GM23338 (cell line): ENCODE measurements at regions not wholly inside any gene's neighbourhood (a gene's known extent, or its start where the extent isn't known, plus 50 kb on each side); places are given as distances from the start of the nearest gene placed in this dataset.

Experiments used
- ATAC-seq: fragments of 200-7000 bp; cut with Tn5 transposase; 3 replicates; pipeline ENCODE4 v1.9.1; 2020
- DNase-seq: peaks from one replicate; pipeline ENCODE4 v3.0.0-alpha.2; 2015; ENCODE audit warnings: low spot score
- H2AFZ ChIP-seq: fragments of 200-600 bp; sonication (generic); 2 replicates; pipeline ENCODE4 v1.8.0; 2016; ENCODE audit warnings: antibody characterized with exemption, mild to moderate bottlenecking, moderate library complexity
- H3F3A ChIP-seq: fragments of 200-600 bp; sonication (generic); replicated peaks from 2 replicates; pipeline ENCODE4 v1.8.0; 2017; ENCODE audit warnings: antibody characterized with exemption, mixed run types, low read depth
- H3K27ac ChIP-seq: fragments of 200-600 bp; sonication (generic); 2 replicates; pipeline ENCODE4 v1.6.1; 2016; ENCODE audit warnings: low read depth
- H3K27me3 ChIP-seq: fragments of 200-600 bp; sonication (generic); 2 replicates; pipeline ENCODE4 v1.8.0; 2016; ENCODE audit warnings: mild to moderate bottlenecking, mixed run types, moderate library complexity; ENCODE audit not compliant: insufficient read depth
- H3K36me3 ChIP-seq: fragments of 200-600 bp; sonication (generic); 2 replicates; pipeline ENCODE4 v1.8.0; 2016; ENCODE audit warnings: mild to moderate bottlenecking; ENCODE audit not compliant: insufficient read depth
- H3K4me1 ChIP-seq: fragments of 200-600 bp; sonication (generic); 2 replicates; pipeline ENCODE4 v1.8.0; 2016; ENCODE audit warnings: mild to moderate bottlenecking, moderate library complexity; ENCODE audit not compliant: insufficient read depth
- H3K4me2 ChIP-seq: fragments of 200-600 bp; sonication (generic); 2 replicates; pipeline ENCODE4 v1.7.1; 2017; ENCODE audit warnings: mixed run types
- H3K4me3 ChIP-seq: fragments of 200-600 bp; sonication (generic); 2 replicates; pipeline ENCODE4 v1.6.1; 2016; ENCODE audit warnings: mixed run types
- H3K79me2 ChIP-seq: fragments of 200-600 bp; sonication (generic); replicated peaks from 2 replicates; pipeline ENCODE4 v1.8.0; 2017; ENCODE audit warnings: mild to moderate bottlenecking; ENCODE audit not compliant: insufficient read depth
- H3K9me2 ChIP-seq: fragments of 200-600 bp; sonication (generic); 2 replicates; pipeline ENCODE4 v1.8.0; 2017; ENCODE audit not compliant: insufficient read depth
- H4K20me1 ChIP-seq: fragments of 200-600 bp; sonication (generic); replicated peaks from 2 replicates; pipeline ENCODE4 v1.8.0; 2017; ENCODE audit warnings: mild to moderate bottlenecking; ENCODE audit not compliant: insufficient read depth
- H3K27ac Mint-ChIP-seq: 2 replicates; pipeline ENCODE4 v1.8.0; 2020; ENCODE audit warnings: inconsistent platforms, mild to moderate bottlenecking, moderate library complexity, mixed read lengths
- H3K27me3 Mint-ChIP-seq: 3 replicates; pipeline ENCODE4 v1.8.0; 2022; ENCODE audit warnings: low read depth, mild to moderate bottlenecking, moderate library complexity, mixed read lengths, inconsistent platforms; ENCODE audit not compliant: insufficient read depth, poor library complexity
- H3K36me3 Mint-ChIP-seq: 3 replicates; pipeline ENCODE4 v1.8.0; 2021; ENCODE audit warnings: low read depth, mild to moderate bottlenecking, inconsistent platforms, moderate library complexity, mixed read lengths
- H3K4me1 Mint-ChIP-seq: 3 replicates; pipeline ENCODE4 v1.8.0; 2020; ENCODE audit warnings: mild to moderate bottlenecking, inconsistent platforms, mixed read lengths
- H3K4me3 Mint-ChIP-seq: 3 replicates; pipeline ENCODE4 v1.8.0; 2021; ENCODE audit warnings: moderate library complexity, mild to moderate bottlenecking, inconsistent platforms, mixed read lengths
- H3K9me3 Mint-ChIP-seq: 3 replicates; pipeline ENCODE4 v1.8.0; 2020; ENCODE audit warnings: moderate library complexity, mild to moderate bottlenecking, inconsistent platforms, mixed read lengths
- CREB1 ChIP-seq: fragments of 250-450 bp; sonication (Bioruptor Pico); IDR thresholded peaks from 2 replicates; pipeline ENCODE4 v1.5.0; 2020; ENCODE audit warnings: low read depth, mild to moderate bottlenecking, moderate library complexity
- ETS1 ChIP-seq: IDR thresholded peaks from 2 replicates; pipeline ENCODE4 v1.6.1; 2016; ENCODE audit warnings: antibody characterized with exemption
- EZH2 ChIP-seq: fragments of 200-600 bp; sonication (generic); IDR thresholded peaks from one replicate; pipeline ENCODE4 v1.8.0; 2017; ENCODE audit warnings: antibody characterized with exemption, mild to moderate bottlenecking, low read depth; ENCODE audit not compliant: unreplicated experiment
- EZH2phosphoT487 ChIP-seq: fragments of 200-600 bp; sonication (generic); IDR thresholded peaks from one replicate; pipeline ENCODE4 v1.8.1; 2018; ENCODE audit warnings: antibody characterized with exemption; ENCODE audit not compliant: unreplicated experiment
- JUNB ChIP-seq: IDR thresholded peaks from one replicate; pipeline ENCODE4 v1.6.1; 2016; ENCODE audit warnings: antibody characterized with exemption; ENCODE audit not compliant: unreplicated experiment
- POLR2AphosphoS5 ChIP-seq: IDR thresholded peaks from 2 replicates; pipeline ENCODE4 v1.6.1; 2016; ENCODE audit warnings: antibody characterized with exemption, low read depth
- REST ChIP-seq: IDR thresholded peaks from one replicate; pipeline ENCODE4 v1.6.1; 2018; ENCODE audit warnings: antibody characterized with exemption; ENCODE audit not compliant: unreplicated experiment
- STAT1 ChIP-seq: IDR thresholded peaks from one replicate; pipeline ENCODE4 v1.6.1; 2016; ENCODE audit warnings: antibody characterized with exemption; ENCODE audit not compliant: unreplicated experiment
- ZNF114 ChIP-seq: fragments of 250-450 bp; sonication (Bioruptor Pico); IDR thresholded peaks from 2 replicates; pipeline ENCODE4 v1.5.0; 2020; ENCODE audit warnings: mild to moderate bottlenecking, moderate library complexity
- TF ChIP-seq, protein P1 (sequence below), 2 experiments: fragments of 200-600 bp in 1 of 2; sonication (generic) in 1 of 2; conservative IDR thresholded peaks; 2 replicates each; pipeline versions ENCODE4 v1.5.1 to v1.6.1; 2016 to 2017; ENCODE audit warnings: antibody characterized with exemption in 2 of 2, low read depth in 2 of 2, mild to moderate bottlenecking in 2 of 2, moderate library complexity in 1 of 2
- TF ChIP-seq, protein P2 (sequence below): fragments of 250-450 bp; sonication (Bioruptor Pico); IDR thresholded peaks from 2 replicates; pipeline ENCODE4 v1.5.0; 2020; ENCODE audit warnings: mild to moderate bottlenecking, moderate library complexity

GRCh38 chr14:38847161-38847560 lies 255.9 kb downstream of the SEC23A start (continued):
- TF ChIP-seq, protein P1, sequence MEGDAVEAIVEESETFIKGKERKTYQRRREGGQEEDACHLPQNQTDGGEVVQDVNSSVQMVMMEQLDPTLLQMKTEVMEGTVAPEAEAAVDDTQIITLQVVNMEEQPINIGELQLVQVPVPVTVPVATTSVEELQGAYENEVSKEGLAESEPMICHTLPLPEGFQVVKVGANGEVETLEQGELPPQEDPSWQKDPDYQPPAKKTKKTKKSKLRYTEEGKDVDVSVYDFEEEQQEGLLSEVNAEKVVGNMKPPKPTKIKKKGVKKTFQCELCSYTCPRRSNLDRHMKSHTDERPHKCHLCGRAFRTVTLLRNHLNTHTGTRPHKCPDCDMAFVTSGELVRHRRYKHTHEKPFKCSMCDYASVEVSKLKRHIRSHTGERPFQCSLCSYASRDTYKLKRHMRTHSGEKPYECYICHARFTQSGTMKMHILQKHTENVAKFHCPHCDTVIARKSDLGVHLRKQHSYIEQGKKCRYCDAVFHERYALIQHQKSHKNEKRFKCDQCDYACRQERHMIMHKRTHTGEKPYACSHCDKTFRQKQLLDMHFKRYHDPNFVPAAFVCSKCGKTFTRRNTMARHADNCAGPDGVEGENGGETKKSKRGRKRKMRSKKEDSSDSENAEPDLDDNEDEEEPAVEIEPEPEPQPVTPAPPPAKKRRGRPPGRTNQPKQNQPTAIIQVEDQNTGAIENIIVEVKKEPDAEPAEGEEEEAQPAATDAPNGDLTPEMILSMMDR (conservative IDR thresholded peaks at IDR 0.05; ENCODE audit: low read depth in 2 of 2): no peak
- TF ChIP-seq EZH2 (no peak), ETS1 (no peak), REST (no peak)

DNA sequence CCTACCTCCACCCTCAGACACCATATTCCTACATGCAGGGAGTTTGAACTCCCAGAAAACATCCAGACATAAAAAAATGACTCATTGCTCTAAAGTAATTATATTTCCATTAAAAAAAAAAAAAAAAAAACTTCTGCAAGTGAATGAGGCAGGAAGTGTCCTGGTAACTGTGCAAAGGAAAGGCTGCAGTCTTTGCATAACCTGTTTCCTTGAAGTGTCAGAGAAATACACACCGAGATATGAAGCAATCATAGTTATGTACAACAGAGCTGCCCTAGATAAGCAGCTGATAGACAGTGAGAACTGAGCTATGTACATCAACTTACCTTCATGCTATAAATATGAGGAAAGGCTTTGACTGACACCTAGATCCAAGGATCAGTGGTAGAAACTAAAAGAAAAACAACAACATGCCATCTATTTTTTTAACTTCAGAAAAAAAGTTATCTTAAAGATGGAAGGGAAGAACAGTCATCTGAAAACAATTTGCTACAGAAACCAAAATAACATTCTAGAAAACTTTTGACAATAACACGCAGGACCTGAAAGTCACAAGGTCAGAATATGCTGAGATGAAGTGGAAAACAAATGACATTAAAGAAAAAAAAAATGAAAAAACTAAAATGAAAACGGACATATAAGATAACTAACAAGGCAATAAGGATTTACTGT lies 263.2 kb downstream of the SEC23A start:
- H2AFZ ChIP-seq: no peak overlapping the region
- H3K36me3 Mint-ChIP-seq: no peaks in the 10 kb centered on the region; the same call in 2 of the 3 replicates
- H4K20me1 ChIP-seq: no peaks in the 10 kb centered on the region
- no peak overlapping the region for H3K27ac Mint-ChIP-seq
- no peaks in the 10 kb centered on the region for H3K79me2 ChIP-seq
- no peak overlapping the region for H3K4me3 ChIP-seq
- no peak overlapping the region for H3K4me2 ChIP-seq
- peaks cover 8% of the 10 kb centered on the region; the same call in 1 of the 2 replicates for H3K4me1 ChIP-seq
- DNase-seq: no peak
- peaks cover 4% of the 10 kb centered on the region for H3K27me3 Mint-ChIP-seq
- H3F3A ChIP-seq: no peaks in the 10 kb centered on the region
- ATAC-seq: no peak
- 0 out of 3 replicates have a peak, but pooled peaks cover 2% of the 10 kb centered on the region for H3K9me3 Mint-ChIP-seq
- H3K9me2 ChIP-seq: 0 out of 2 replicates have a peak, but pooled peaks cover 4% of the 10 kb centered on the region
- no peaks in the 10 kb centered on the region for H3K36me3 ChIP-seq
- H3K27me3 ChIP-seq: no peaks in the 10 kb centered on the region
- peaks cover 18% of the 10 kb centered on the region for H3K4me1 Mint-ChIP-seq
- H3K4me3 Mint-ChIP-seq: no peak overlapping the region
- no peak overlapping the region for H3K27ac ChIP-seq
- TF ChIP-seq, protein P2, sequence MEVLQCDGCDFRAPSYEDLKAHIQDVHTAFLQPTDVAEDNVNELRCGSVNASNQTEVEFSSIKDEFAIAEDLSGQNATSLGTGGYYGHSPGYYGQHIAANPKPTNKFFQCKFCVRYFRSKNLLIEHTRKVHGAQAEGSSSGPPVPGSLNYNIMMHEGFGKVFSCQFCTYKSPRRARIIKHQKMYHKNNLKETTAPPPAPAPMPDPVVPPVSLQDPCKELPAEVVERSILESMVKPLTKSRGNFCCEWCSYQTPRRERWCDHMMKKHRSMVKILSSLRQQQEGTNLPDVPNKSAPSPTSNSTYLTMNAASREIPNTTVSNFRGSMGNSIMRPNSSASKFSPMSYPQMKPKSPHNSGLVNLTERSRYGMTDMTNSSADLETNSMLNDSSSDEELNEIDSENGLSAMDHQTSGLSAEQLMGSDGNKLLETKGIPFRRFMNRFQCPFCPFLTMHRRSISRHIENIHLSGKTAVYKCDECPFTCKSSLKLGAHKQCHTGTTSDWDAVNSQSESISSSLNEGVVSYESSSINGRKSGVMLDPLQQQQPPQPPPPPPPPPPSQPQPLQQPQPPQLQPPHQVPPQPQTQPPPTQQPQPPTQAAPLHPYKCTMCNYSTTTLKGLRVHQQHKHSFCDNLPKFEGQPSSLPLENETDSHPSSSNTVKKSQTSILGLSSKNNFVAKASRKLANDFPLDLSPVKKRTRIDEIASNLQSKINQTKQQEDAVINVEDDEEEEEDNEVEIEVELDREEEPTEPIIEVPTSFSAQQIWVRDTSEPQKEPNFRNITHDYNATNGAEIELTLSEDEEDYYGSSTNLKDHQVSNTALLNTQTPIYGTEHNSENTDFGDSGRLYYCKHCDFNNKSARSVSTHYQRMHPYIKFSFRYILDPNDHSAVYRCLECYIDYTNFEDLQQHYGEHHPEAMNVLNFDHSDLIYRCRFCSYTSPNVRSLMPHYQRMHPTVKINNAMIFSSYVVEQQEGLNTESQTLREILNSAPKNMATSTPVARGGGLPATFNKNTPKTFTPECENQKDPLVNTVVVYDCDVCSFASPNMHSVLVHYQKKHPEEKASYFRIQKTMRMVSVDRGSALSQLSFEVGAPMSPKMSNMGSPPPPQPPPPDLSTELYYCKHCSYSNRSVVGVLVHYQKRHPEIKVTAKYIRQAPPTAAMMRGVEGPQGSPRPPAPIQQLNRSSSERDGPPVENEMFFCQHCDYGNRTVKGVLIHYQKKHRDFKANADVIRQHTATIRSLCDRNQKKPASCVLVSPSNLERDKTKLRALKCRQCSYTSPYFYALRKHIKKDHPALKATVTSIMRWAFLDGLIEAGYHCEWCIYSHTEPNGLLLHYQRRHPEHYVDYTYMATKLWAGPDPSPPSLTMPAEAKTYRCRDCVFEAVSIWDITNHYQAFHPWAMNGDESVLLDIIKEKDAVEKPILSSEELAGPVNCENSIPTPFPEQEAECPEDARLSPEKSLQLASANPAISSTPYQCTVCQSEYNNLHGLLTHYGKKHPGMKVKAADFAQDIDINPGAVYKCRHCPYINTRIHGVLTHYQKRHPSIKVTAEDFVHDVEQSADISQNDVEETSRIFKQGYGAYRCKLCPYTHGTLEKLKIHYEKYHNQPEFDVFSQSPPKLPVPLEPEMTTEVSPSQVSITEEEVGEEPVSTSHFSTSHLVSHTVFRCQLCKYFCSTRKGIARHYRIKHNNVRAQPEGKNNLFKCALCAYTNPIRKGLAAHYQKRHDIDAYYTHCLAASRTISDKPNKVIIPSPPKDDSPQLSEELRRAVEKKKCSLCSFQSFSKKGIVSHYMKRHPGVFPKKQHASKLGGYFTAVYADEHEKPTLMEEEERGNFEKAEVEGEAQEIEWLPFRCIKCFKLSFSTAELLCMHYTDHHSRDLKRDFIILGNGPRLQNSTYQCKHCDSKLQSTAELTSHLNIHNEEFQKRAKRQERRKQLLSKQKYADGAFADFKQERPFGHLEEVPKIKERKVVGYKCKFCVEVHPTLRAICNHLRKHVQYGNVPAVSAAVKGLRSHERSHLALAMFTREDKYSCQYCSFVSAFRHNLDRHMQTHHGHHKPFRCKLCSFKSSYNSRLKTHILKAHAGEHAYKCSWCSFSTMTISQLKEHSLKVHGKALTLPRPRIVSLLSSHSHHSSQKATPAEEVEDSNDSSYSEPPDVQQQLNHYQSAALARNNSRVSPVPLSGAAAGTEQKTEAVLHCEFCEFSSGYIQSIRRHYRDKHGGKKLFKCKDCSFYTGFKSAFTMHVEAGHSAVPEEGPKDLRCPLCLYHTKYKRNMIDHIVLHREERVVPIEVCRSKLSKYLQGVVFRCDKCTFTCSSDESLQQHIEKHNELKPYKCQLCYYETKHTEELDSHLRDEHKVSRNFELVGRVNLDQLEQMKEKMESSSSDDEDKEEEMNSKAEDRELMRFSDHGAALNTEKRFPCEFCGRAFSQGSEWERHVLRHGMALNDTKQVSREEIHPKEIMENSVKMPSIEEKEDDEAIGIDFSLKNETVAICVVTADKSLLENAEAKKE (CRISPR knock-in tag): no peak
- no peak for TF ChIP-seq STAT1
- TF ChIP-seq CREB1 (CRISPR knock-in tag): no peak
- TF ChIP-seq JUNB: no peak
- no peak for TF ChIP-seq EZH2phosphoT487
- no peak for TF ChIP-seq ZNF114
- no peak for TF ChIP-seq POLR2AphosphoS5
- TF ChIP-seq EZH2: no peak
